Astrocyte of the hippocampus (primary cell): ENCODE measurements at regions not wholly inside any gene's neighbourhood (a gene's known extent, or its start where the extent isn't known, plus 50 kb on each side); places are given as distances from the start of the nearest gene placed in this dataset.

Experiments
- DNase-seq: peaks from one replicate; pipeline ENCODE4 v3.0.0; 2011; ENCODE audit warnings: low read depth, low spot score

DNA sequence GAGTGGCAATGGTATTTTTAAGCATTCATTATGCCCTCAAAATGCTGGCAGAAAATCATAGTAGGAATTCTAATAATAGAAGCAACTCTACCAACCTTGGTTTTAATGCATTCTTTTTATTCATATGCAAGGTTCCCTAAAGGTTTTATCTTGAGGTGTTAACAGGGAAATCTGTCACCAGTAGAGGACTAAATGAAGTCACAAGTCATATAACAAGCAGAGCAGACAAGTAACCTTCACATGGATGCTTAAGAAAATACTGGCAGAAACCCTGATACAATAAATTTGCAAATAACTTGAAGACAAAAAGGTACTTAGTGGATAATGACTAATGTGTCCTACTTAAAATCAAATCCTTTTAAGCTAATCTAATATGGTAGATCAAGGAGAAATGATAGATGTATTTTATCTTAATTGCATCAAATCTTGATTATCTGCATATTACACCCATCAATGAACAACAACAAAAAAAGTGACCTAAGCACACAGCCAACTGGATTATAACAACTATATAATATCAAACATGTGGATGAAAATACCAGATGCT is 73.3 kb downstream of the RFC3 start:
- no peak for DNase-seq

DNA sequence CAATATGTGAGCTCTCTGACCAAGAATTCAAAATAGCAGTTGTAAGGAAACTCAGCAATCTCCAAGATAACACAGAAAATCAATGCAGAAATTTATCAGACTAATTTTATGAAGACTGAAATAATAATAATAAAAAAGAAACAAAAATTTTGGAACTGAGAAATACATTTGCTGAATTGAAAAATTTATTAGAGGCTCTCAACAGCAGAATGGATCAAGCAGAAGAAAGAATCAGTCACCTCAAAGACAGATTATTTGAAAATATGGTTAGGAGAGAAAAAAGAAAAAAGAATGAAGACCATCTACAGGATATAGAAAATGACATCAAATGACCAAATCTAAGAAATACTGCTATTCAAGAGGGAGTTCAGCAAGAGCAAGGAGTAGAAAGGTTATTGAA is 75.6 kb downstream of the RFC3 start:
- no peak for DNase-seq

- DNase-seq: no peak
These were observed 86.5 kb downstream of the RFC3 start for GRCh38 chr13:33904431-33904830.

DNA sequence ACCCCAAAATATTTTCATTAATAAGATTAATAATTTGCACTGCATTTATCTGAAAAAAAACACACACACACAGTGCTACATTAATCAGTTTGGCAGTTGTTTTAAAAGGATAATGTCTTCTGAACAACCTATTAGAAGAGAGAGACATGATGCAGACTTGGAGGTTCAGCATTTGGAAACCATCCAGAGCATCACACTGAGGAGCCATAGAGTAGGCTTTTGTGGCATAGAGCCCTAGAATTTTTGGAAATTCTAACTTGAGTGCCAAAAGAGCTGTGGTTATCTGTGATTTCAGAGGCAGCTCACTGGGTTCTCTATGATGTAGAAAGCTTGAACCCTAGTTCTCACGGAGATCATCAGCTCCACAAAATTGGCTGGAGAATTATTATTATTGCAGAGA is 90.2 kb downstream of the RFC3 start:
- DNase-seq: no peak

GRCh38 chr13:33910255-33910654 is 92.3 kb downstream of the RFC3 start:
- DNase-seq: no peak

DNA sequence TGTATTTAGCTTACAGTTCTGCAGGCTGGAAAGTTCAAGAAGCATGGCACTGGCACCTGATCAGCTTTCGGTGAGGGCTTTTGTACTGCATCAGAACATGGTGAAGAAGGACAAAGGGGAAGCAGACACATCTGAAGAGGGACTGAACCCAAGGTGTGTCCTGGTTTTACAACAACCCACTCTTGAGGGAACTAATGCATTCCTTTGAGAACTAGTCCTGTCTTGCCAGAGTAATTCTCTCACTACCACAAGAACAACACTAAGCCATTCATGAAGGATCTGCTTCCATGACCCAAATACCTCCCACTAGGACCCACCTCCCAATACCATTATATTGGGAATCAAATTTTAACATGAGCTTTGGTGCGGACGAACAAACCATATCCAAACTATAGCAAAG is 93.6 kb downstream of the RFC3 start:
- no peak for DNase-seq

DNA sequence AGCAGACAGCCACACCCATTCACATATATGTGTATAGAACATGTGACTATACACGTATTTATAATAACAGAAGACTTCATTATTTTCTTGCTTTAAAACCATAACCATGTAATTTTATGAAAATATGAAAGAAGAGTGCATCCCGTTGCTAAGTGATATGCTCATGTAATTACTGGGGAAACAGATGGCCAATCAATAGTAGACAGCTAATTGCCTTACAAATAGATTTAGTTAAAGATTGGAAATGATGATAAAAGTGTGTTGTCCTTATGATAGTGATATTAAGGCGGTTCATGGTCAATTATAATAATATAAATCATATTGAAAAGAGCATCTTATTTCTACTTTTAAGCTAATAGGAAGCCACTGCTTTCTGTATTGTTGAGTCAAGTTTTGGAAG is 95.9 kb downstream of the RFC3 start:
- no peak for DNase-seq

DNA sequence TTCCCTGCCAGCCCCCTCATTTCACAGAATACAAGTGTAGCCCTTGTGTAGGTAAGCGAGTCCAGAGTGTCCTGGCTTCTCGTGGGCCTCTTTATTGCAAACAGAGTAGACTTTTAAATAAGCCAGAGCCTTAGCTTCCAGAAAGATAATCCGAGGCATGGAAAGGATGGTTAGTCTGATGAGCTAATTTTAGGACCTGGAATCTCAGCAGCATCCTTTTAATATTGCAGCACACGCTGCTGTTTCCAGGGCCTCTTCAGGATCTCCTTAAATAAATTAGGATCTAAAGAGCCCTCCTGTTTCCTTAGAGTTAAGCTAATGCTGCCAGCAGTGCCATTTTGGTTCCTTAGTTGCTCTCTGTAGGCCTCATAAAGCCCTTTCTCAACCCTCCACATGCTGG is 99.2 kb downstream of the RFC3 start:
- DNase-seq: no peak

DNA sequence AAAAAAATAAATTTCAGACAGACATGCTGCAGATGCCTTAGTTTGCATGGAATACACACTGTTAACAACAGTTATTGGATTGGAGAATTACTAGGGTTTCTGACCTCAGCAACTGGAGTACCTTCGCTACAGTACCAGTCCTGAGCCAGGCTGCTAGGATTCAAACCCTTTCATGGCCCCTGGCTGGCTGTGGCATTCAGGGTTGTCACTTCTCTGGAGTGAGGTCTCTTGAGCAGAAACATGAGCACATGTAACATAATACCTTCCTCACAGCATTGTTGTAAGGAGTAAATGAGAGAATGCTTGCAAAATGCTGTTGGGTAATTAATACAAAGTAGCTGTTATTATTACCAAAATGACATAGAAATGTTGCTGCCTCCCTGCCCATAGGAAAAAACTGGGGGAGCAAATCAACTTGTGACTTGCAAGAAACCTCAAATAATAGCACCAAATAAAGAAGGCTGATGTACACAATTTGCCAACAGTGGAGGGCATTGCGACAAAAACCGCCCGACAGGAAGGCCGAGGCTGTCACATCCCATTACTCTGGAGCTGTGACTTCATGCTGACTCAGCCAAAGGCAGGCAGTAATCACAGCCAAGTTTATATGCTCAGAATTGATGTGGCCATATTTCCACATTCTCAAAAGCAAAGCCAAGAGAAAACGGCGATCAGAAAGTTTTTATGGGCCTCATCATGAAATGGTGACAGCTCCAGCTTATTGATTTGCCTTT is 100.4 kb downstream of the RFC3 start:
- DNase-seq: peak; percentile 74

DNA sequence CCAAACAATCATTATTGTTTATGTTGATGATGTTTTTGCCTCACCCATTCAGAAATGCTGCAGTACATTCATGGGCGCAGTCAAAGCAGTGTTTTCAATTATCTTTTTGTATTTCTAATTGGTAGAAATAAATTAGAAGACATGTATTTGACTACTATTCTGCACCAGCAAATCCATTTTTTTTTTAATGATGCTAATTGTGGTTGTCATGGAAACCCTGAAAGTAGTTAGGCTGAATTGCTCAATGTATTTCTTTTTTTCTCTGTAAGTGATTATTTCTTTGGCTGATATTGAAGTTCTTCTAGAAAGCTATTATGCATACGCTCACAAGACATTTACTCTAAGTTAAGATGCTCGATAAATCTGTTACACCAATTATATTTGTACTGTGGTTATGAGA is 101.2 kb downstream of the RFC3 start:
- no peak for DNase-seq

DNA sequence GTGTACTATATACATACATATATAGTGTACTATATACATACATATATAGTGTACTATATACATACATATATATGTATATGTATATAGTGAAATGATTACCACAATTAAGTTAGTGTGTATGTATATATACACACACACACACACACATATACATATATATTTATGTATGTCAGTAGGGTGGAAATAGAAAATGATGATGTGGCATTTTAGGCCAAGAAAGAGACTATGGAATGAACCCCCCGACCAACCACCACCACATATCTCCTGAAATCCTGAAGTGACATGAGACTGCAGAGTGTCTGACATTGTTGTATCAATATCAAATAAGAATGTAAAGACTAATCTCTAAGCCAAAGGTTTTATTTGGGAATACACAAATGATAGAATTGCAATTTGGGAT is 107.6 kb downstream of the RFC3 start:
- DNase-seq: no peak

- DNase-seq: peak; percentile 53
These were observed 109.4 kb downstream of the RFC3 start for GRCh38 chr13:33927315-33927714.

GRCh38 chr13:33931397-33932311 is 113.7 kb downstream of the RFC3 start:
- peak; percentile 77 for DNase-seq

- peak; percentile 33 for DNase-seq
These were observed 114.9 kb downstream of the RFC3 start for GRCh38 chr13:33932769-33933406.

DNA sequence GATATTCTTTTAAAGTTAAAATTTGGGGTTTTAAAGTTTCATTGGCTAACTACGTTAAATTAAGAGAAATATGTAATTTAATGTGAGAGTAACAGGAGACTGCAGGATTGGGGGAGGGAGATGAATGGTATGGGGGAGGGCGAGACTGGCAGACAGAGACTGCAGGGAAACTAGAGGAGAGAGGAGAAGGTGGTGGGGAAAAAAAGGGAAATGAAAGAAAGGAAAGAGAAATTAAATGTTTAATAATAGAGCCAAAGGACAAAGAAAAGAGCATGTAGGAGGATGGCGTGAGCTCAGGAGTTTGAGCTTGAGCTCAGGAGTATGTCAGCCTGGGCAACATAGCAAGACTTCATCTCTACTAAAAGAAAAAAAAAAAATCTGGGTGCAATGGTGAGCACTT is 115.9 kb downstream of the RFC3 start:
- DNase-seq: no peak

DNA sequence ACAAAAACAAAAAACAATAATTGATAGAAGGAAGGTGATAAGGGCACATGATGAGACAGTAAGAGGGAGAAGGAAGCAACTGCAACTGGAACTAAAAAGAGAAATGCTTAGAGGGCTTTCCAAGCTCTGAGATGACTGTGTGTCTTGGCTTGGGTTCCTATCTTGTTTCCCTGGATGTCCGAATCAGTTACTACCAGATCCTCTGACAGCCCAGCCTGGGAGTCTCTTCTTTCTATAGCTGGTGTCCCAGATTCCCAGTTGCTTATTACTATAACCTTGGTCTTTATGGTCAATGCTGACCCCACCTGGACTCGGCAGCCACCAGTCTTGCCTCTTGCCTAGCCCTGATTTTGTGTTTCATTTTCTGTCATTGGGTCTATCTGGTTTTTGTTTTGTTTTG is 116.4 kb downstream of the RFC3 start:
- DNase-seq: no peak

GRCh38 chr13:33934951-33935371 is 117.0 kb downstream of the RFC3 start:
- no peak for DNase-seq

DNA sequence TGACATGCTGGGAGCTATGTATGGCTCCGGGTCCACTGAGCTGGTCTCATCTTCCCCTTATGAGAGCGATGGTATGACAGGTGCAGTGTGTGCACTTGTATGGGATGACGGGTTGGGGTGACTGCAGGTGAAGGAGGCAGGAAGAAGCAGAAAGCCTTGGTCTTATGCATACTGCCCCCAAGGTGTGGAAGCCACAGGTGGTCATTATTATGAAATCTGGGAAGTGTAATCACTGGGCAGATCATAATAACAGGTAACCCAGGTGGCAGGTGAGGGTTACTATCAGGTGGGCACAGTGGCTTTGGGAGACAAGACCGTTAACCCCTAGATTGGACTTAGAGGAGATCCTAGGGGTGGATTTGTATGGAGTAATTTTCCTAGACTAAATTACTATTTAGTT is 118.0 kb downstream of the RFC3 start:
- DNase-seq: no peak

DNA sequence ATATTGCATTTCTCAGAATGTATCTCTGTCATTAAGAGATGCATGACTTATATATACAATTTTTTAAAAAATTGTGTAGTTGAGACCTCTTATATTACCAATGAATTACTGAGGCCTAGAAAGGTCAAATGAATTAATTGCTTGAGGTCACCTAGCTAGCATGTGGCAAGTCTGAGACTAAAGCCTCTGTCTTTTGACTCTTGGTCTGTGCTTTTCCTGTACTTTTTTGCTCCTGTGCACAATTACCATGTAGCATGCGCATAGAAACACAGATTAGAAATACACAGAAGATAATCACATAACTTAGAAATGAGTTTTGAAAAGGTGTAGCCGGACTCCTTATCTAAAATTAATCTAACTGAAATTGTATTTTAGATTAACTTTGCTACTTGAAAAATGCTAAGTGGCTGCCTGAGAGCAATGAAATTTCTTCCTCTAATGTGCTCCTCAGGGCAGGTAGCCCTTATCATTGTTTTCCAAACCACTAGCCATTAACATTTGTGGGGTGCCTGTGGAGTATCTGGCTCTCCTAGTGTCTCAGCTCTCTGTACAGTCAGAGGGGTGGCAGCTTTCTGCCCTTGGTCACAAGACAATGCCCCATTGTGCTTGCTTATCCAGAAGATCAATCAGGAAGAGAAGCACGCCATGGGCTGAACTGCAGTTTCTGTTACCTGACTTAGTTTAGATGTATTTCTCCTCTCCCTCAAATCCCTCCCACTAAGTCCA is 119.6 kb downstream of the RFC3 start:
- DNase-seq: peak; percentile 21

DNA sequence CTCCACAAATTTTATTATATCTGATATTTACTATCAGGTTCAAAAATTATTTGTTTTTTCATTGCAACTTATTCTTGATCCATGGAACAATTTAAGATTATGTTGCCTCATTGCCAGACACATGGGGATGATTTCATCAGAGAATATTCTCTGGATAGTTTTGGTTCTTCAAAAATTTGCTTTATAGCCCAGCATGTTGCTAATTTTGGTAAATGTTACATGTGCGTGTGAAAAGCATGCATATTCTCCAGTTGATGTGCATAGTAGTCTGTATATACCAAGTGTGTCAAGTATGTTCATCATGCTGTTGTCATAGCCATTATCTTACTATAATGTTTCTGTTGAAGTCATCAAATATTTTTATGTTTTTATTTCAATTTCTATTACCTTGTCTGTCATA is 122.3 kb downstream of the RFC3 start:
- DNase-seq: no peak

GRCh38 chr13:33940898-33941297 is 122.9 kb downstream of the RFC3 start:
- DNase-seq: peak; percentile 18

DNA sequence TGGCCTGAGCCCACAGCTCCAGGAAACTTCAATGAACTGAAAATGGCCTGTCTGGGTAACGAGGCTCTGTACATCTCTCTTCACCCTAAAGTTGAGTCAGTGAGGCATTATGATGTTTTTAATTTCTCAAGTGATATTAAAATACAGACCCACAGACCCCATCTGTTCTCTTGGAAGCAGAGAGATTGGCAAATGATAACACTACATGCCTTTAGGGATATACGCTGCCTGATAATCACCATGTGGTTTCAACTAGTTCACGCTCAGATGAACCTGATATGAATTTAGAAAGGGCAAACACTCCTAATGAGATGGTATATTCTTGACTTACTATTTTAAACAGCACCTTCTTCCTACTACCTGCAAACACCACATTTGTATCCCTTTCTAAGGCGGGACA is 127.5 kb downstream of the RFC3 start:
- peak; percentile 11 for DNase-seq
